NCI-H1105 (cell line): ENCODE measurements at regions not wholly inside any gene's neighbourhood (a gene's known extent, or its start where the extent isn't known, plus 50 kb on each side); places are given as distances from the start of the nearest gene placed in this dataset.
A peak's percentile ranks its signal among the peaks of the same experiment; 100 is the strongest.

Source experiments
- DNase-seq: peaks from one replicate; lab custom pipeline; 2025; lab: John Stamatoyannopoulos, UW

DNA sequence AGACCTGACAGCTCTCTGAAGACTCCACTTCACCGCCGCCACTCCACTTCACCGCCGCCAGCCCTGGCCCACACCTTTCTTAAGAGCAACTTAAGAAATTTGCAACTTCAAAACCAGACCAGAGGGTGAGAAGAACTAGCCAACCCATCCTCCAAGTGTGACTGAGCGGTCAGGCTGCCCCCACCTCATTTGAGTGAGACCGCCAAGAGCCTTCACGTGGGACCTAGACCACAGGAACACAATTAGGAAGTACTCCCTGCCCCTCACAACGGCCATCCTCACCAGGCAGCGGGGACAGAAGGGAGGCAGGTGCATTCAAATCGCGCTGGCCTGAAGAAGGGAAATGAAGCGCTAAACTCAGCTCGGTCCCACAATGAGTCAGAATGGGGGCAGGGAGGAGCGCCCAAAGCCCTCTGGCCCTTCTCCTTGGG lies 156.8 kb upstream of the BCL6 start:
- DNase-seq: no peak

DNA sequence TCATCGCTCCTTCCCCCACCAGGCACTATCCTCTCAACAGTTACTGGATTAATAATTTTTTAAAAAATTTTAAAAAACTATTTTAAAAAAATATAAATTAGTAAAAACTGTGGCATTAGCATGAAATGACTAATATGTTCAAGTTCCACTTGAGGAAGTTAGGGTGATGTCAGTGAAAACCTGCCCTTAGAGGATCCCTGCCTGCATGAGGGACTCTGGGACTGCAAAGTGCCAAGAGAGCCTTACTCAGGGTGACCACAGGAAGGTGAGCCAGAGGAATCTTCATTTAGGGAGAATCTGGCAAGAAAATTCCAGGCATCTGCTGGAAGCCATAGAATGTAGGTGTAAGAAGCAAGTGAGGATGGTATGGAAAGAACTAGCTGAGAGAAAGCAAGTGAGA lies 157.7 kb upstream of the BCL6 start:
- no peak for DNase-seq

DNA sequence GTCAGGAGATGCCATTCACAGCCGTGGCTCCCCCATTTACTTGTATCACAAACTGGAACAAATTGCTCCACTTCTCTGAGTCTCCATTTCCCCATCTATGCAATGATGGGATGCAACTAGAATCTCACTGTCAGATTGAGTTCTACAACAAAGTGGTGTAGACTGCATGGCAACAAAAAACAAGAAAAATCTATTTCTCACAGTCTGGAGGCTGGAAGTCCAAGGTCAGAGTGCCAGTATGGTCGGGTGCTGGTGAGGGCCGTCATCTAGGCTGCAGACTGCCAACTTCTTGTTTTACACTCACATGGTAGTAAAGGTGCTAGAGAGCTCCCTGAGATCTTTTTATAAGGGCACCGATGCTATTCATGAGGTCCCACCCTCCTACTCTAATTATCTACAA lies 158.4 kb upstream of the BCL6 start:
- DNase-seq: no peak

DNA sequence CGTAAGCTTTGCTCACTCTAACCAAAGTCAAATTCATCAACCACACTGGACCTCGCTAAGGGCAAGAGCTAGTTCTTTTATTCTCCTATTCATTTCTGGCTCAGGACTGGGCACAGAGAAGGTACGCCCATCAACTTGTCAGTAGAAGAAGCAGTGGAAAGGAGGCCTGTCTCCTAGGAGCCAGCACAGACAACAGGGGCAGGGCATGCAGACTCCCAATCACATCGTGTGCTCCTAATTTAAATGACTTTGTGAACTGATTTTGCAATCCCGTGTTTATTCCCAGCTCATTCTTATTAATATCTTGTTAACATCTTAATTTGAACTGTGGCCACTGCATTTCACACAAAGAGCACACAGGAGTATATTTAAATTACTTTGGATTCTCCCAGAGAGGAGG lies 161.1 kb upstream of the BCL6 start:
- DNase-seq: no peak

DNA sequence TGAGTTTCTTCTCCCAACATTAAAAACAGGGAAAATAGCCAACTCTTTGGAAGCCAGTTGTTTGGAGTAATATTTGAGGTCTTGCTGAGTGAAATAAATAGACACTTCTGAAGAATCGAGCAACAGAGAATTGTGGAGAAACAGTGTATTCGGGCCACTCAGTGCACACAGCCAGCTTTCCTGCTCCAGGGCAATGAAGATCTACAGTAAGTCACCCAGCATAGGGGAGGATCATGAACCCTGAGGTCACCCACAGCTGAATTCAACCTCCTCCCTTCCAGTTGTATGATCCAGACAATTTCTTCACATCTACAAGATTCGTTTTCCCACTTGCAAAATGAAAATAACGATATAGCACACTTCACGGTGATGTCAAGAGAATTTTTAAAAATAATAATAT lies 161.7 kb upstream of the BCL6 start:
- no peak for DNase-seq

DNA sequence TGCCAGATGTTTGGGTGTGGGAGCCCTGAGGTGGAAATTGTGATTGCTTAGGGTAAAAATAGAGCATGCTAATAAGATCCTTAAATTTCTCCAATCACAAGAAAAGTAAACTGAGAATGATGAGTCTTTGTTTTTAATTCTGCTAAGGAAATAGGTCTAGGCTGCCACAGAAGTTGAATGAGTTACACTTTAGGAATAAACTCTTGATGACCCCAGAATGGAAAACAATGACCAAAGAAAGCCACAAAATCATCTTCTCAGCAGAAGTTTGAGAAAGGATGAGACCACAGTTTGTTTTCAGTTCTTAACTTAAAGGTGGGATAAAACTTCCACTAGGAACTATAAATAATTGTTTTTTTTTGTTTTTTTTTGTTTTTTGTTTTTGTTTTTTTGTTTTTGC lies 164.6 kb upstream of the BCL6 start:
- no peak for DNase-seq

DNA sequence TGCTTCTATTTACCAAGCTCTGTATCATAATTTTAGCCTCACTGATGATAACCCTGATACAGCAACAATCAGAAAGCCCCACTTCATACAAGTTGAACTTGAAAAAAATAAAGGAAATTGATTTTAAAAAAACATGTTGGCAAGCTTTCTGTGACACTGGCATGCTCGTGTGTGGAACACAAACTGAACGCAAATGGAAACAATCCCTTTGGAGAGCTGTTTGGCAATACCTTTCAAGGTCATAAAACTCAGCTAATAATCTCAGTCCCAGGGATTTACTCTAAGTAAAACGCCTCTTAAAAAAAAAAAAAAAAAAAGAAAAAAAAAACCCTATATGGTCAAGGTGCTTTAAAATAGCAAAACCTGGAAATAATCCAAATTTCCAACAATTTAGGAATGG lies 166.7 kb upstream of the BCL6 start:
- DNase-seq: peak; percentile 61

DNA sequence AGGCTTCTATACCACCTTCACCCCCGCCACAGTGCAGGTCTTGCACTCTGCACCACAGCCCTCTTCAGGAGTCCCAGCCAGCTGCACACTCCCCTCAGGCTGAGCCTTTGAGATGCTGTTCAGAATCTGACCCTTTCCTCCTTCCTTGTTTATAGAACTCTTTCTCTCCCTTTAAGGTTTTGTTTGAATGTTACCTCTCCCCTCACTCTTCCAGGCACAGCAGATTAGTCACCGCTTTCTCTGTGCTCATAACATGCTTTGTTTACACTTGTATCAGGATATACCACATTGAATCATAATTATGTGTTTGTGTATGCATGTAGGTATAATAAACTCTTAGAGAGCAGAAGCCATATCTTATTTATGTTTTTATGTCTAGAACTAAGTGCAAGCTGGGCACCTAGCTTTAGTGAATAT lies 168.4 kb upstream of the BCL6 start:
- DNase-seq: no peak

DNA sequence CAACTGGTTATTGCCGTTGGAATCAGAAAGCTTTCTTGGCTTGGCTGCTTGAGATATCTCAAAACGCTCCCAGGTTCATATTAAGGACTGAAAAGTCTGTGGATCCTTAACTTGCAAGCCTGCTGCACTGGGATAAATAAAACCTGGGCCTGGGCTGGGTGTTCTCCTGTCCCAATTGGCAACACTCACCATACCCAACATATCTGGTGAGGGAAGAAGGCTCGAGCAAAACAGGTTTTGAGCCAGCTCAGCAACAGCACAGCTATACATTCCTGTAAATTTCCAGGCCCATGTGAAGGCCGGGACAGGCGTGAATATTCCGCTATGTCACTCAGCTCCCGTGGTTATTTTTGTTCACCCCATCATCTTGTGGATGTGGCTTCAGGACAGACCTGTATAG lies 169.0 kb upstream of the BCL6 start:
- no peak for DNase-seq

DNA sequence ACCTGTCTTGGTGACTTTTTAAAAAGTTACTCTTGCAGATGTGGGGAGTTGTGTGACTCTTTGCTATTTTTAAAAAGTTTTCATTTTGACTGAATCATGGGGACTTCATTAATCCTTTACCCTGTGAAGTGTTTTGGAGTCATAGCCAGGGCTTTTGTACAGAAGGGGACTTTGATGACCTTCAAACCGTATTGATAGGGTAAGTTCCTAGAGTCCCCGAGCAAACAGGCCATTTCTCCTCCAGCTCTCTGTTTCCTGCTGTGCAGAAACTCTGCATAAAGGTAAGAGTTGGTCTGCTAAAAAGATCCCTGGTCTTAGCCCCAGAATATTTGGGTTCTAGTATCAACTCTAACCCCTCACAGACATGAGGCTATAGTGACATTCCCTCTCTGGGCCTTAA lies 170.8 kb upstream of the BCL6 start:
- no peak for DNase-seq

DNA sequence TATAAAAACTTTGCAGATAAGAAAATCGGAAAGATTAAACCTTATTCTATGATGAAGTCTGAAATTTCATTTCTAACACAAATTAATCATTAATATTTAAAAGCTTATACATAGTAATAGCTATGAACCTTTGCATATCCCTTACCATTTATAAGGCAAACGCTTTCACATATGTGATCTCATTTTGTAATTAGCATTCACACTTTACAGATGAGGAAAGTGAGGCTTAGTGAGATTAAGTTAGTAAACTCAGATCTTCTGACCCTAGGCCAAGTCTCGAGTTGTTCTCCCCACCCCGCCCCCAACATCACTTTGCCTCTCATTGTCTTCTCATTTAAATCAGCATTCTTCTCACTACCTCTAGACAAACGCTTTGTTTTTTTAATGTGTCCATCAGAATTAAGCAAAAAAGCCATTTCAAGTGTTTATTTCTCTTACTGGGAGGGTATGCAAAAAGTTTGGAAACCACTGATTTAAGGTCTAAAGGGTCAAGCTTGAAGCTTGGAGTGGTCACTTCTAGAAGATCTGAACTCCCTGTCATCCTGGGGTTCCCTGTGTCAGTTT lies 172.9 kb upstream of the BCL6 start:
- DNase-seq: no peak

DNA sequence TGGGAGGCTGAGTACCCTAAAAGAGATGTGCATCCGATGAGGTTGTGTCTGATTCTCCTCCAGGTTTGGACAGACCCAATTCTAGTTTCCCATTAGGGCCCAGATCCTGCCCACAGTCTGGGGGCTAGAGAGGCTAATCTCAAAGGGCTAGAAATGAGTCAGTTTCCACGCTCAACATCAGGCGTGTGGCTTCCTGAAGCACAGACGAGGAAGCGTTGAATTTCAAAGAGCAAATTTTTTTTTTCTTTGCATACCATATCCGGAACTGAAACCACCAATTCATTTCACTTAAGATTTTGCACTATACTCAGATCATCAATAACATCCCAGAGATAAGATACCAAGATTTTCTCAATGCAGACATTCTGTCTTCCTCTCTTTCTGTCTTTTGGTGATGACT lies 173.8 kb upstream of the BCL6 start:
- DNase-seq: no peak

DNA sequence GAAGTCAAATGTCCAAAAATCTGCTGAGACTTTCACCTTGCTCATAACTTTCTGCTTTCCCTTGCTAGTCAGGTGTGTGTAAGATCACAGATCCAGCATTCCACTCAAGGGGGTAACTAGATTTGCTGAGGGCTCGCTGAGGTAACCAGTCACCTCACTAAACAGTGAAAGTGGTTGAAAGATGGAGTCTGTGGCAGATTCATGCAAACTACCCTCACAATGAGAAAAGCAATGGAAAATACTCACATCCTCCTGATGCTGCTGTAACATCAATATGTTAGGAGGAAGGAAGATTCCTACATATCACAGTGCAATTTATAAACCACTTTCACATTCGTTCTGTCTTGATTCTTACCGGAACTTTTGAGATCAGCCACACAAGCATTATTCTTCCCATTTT lies 174.3 kb upstream of the BCL6 start:
- no peak for DNase-seq

DNA sequence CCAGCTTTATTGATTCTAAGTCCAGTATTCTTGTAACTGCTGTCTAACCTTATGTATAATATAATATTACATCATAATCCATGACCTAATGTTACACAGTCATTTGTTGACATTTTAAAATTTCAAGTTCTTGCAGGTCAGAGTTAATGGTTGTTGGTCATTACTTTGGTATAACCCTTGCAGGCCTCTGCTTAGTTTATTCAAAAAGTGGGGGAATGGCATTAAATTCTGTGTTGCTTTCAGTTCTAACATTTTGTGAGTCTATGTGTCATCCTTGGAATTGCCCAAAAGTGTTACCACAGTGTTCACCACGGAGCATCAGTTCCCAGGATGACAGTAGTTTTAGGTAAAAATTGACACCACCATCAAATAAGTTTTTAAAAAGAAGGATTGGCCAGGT lies 174.8 kb upstream of the BCL6 start:
- DNase-seq: no peak

DNA sequence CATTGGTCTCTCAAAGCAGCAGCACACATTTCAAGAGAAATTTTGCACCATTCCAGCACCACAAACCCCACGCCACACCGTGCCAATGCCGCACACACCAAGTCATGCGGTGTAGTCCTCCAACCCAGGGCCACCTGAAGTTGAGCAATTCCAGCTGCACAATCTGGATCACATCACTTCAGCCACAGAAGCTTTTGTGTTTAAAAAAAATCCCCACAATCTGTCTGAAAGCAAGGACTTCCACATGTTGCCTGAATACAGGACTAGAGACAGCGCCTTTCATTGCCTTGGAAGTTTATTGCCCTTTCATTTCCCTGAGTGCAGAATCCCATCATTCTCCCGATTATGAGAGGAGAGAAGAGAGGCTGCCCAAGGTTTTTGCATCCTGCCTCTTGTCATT lies 175.6 kb upstream of the BCL6 start:
- DNase-seq: no peak

DNA sequence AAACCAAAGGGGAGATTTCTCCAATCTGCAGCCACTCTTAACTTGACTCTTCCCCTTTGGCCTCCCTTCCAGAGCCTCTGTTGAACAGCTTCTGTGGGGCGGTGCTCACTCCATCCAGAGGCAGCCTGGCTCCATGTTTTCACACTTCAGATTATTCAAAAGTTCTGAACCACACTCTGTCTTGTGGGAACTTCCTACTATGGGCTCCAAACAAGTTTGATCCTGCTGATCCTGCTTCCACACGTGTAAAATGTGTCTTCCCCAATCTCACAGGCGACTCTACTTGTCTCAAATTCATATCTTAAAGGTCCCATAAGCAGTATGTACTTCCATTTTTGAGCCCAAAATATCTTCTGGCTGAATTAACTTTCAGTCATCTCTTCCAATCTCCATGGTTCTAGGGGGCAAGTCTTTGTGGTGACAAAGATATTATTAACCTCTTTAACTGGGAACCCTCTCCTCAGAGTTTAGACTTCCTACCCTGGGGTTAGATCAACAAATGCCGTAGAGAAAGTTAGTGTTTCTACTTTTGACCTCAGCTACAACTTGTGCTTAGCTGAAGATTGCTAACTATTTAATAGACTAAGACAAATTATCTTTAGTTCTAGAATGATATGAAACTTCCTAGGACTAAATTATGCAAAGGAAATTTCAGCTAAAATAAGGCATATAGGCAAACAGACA lies 176.3 kb upstream of the BCL6 start:
- DNase-seq: no peak

DNA sequence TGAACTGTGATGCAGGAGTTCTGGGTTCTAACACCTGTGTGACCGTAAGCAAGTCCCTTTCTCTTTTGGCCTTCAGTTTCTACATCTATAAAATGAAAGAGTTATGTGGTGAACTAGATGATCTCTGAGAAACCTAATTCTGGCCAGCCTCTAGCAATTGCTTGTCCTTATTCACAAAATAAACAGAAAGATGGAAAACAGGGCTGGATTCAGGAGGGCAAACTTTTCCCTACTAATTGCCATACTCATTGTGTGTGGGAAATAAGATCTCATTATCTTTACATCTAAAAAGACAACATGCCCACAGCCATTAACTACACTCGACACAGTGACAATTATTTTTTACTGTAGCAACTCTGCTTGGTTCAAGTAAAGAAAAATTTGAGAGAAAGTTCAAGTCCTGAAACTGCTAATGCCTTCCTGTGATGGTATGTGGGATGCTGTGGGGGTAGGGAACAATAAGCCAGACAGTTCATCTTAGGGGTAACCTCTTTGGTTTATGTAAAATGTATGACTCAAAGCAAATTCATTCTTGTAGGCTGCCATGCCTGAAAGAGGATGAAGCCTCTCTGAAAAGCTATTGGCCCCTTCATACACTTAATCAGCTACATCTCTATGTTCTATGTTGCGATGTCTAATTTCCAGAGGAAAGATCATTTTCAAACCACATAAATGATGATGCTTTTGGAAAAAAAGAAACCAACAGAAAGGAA lies 177.6 kb upstream of the BCL6 start:
- DNase-seq: no peak

DNA sequence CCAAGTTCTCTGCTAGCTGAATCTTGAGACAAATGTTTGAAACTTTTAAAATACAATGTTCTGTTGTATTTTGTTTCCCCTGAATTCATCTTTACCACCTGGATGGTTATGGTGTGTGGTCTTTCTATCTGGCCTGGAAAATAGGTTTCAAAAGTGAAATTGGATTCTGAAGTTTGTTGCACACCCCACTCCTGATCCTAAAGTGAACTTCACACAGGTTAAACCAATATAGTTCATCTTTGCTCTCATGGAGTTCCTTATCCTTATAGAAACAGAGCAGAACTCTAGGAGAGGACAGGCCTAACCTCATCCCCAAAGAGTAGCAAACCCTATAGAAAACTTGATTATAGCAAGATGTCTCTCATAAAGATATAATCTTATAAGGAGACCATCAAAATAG lies 179.4 kb upstream of the BCL6 start:
- DNase-seq: no peak

DNA sequence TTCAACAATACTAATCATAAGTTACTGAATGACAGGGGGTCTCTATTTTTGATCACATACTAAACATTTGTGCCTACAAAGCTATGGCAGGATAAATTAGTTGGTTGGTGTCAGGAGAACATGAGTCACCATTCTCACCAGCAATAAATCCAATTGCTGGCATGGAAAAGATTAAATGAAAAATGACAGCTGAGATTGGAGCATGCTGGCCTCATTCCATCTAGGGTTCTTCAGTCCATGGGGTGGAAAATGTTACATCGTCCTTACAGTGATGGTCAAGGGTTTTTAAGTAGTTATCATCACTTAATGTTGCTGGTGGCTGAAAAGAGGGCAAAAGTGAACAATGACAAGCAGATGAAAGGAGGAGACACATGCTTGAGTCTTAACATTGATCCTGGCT lies 180.1 kb upstream of the BCL6 start:
- DNase-seq: no peak

DNA sequence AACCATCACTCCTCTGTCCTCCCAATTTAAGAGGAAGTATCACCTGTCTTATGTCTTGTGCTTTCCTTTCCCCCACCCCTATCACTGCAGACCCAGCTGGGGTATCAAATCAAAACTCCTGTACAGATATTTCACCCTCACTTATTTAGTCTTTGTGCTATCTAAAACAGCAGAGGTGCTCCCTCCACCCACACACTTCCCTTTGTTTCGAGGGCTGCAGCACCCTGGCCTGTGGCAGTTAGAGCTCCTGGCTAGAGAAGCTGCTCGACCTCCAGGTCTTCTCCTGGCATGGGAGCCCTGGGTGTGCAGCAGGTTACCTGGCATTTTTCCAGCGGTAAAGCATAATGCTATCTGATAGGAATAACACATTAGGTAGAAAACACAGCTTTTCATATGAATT lies 181.4 kb upstream of the BCL6 start:
- no peak for DNase-seq

DNA sequence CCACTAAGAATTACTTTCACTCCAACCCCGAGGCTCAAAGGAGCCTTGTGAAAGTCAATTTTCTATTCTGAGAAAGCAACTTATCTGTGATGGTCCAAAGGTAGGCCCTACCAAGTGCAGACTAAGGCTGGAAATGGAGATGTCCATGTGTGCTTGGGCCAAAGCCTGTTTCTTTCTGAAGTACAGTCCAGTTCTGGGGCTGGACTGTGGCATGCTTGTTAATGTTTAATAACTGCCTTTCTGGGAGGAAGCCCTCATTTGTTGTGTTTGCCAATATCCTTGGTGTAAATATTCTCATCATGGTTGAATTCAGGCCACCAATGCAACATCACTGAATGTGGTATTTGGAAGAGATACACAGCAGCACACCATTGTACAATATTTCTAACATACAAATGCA lies 182.3 kb upstream of the BCL6 start:
- no peak for DNase-seq

DNA sequence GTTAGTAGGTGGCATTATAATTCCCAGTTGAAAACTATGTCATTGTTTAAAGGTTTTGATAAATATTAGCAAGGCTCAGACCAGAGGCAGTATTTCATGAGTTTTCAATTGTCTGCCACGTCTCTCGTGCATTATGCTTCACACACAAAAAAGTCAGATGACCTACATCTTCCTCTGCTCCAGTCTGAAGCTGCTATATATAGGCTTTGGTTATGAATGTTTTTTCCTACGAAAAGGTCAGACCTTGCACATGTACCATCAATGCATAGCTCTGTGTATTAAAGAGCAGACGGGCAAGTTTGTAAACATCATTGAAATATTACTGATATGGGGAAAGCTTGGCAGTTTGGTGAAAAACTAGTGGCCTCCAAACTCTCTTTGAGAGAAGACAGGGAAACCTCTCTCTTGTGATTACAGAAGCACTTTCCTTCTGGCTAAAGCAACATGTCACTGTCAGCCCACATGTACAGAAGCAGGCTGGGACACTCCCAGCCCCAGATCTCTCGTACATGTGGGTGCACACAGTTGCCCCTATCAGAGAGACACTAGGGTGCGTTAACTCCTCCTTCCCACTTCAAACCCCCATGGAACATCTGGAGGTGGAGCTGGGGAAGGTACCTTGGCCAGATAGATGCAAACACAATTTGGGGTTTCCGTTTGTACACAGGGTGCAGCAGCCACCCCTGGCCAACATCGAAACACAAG lies 184.0 kb upstream of the BCL6 start:
- no peak for DNase-seq

DNA sequence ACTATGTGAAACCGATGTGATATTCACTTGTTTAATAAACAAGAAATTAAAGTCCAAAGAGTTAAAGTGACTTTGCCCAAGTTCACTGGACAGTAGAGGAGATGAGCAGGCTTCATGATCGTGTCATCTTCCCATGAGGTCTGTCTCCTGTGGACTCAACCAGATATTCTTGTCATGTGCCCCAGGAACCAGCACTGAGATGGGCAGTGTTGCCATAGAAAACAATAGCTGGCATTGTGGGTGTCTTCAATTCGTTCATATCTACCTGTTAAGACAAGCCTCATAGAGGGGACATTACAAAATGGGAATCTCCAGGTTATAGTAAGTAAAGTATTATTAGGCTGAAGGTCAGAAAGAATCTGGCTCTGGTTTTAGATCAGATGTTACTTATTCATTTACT lies 184.8 kb upstream of the BCL6 start:
- DNase-seq: no peak
